Tibial nerve (tissue), 4 donors: ENCODE measurements at regions not wholly inside any gene's neighbourhood (a gene's known extent, or its start where the extent isn't known, plus 50 kb on each side); places are given as distances from the start of the nearest gene placed in this dataset.

Experiments used
- DNase-seq, 2 donors: peaks; one replicate each; pipeline ENCODE4 v3.0.0-alpha.2; 2019; ENCODE audit warnings: low spot score in 2 of 2
- H3K27ac ChIP-seq, 4 donors: fragments of 200-600 bp; sonication (generic) in 3 of 4; one replicate each; pipeline ENCODE4 v1.5.1; 2017 to 2019; ENCODE audit warnings: mild to moderate bottlenecking in 1 of 4
- H3K27me3 ChIP-seq, 2 donors: fragments of 200-600 bp; sonication (generic) in 1 of 2; one replicate each; pipeline versions ENCODE4 v1.5.1 to v1.6.0; 2017 to 2019
- H3K36me3 ChIP-seq, 3 donors: fragments of 200-600 bp; sonication (generic); one replicate each; pipeline ENCODE4 v1.5.1; 2018 to 2019
- H3K4me1 ChIP-seq, 4 donors: fragments of 200-600 bp; sonication (generic) in 3 of 4; one replicate each; pipeline ENCODE4 v1.5.1; 2017 to 2019
- H3K4me3 ChIP-seq, 4 donors: fragments of 200-600 bp; sonication (generic) in 3 of 4; one replicate each; pipeline ENCODE4 v1.5.1; 2017 to 2019; ENCODE audit warnings: mild to moderate bottlenecking in 1 of 4, moderate library complexity in 1 of 4
- H3K9me3 ChIP-seq, 4 donors: fragments of 200-600 bp; sonication (generic) in 3 of 4; one replicate each; pipeline ENCODE4 v1.5.1; 2017 to 2019
- CTCF ChIP-seq, 5 experiments: fragments of 200-600 bp in 3 of 5; fragments of 450-650 bp in 2 of 5; sonication (generic) in 3 of 5; IDR thresholded peaks; one replicate each; pipeline ENCODE4 v1.5.1; 2016 to 2019; ENCODE audit warnings: antibody characterized with exemption in 5 of 5, mild to moderate bottlenecking in 3 of 5, moderate library complexity in 2 of 5
- EP300 ChIP-seq, 2 donors: sonication (generic); formaldehyde crosslinking; IDR thresholded peaks; one replicate each; pipeline ENCODE4 v1.6.1; 2017; ENCODE audit warnings: antibody characterized with exemption in 2 of 2, mild to moderate bottlenecking in 1 of 2
- POLR2A ChIP-seq, 2 donors: fragments of 450-650 bp; IDR thresholded peaks; one replicate each; pipeline ENCODE4 v1.6.1; 2017; ENCODE audit warnings: antibody characterized with exemption in 2 of 2, mild to moderate bottlenecking in 2 of 2, moderate library complexity in 2 of 2
- WGBS, 2 donors: methylation state at CpG; one replicate each; pipeline ENCODE4 v1.1.5; 2018; 5-methylcytosine and 5-hydroxymethylcytosine counted together

- H3K36me3 ChIP-seq = no peaks in the 10 kb centered on the region
- WGBS, 2 donors = 85 to 88% methylated on average over 3 of the region's 3 CpGs
- no peak for TF ChIP-seq POLR2A (IDR thresholded peaks at IDR 0.05)
- TF ChIP-seq EP300 (IDR thresholded peaks at IDR 0.05) = peak in 1 of 2 donors; percentile 35
- no peak for TF ChIP-seq CTCF (IDR thresholded peaks at IDR 0.05)
- H3K4me3 ChIP-seq = no peak overlapping the region
- no peak overlapping the region for H3K27ac ChIP-seq
- H3K4me1 ChIP-seq = no peaks in the 10 kb centered on the region
- H3K27me3 ChIP-seq = no peaks in the 10 kb centered on the region
- no peaks in the 10 kb centered on the region for H3K9me3 ChIP-seq
- no peak for DNase-seq
Measured at GRCh38 chr10:114723991-114724715, 66.1 kb upstream of the ABLIM1 start.

GRCh38 chr10:114724716-114725106, 66.6 kb upstream of the ABLIM1 start:
- Histone ChIP-seq H3K9me3 (no peaks in the 10 kb centered on the region), H3K4me3 (no peak overlapping the region), H3K4me1 (no peaks in the 10 kb centered on the region), H3K27ac (no peak overlapping the region), H3K27me3 (no peaks in the 10 kb centered on the region), H3K36me3 (no peaks in the 10 kb centered on the region)
- 87 to 88% methylated on average over 3 of the region's 3 CpGs for WGBS, 2 donors
- DNase-seq = no peak
- TF ChIP-seq EP300 (IDR thresholded peaks at IDR 0.05) (no peak), CTCF (IDR thresholded peaks at IDR 0.05) (no peak), POLR2A (IDR thresholded peaks at IDR 0.05) (no peak)

GRCh38 chr10:114726820-114727271, 68.8 kb upstream of the ABLIM1 start:
- Histone ChIP-seq H3K4me3 (no peak overlapping the region), H3K36me3 (no peaks in the 10 kb centered on the region), H3K9me3 (no peaks in the 10 kb centered on the region), H3K27ac (no peak overlapping the region), H3K4me1 (no peaks in the 10 kb centered on the region), H3K27me3 (no peaks in the 10 kb centered on the region)
- no peak for TF ChIP-seq POLR2A (IDR thresholded peaks at IDR 0.05)
- TF ChIP-seq CTCF (IDR thresholded peaks at IDR 0.05) = no peak
- no peak for TF ChIP-seq EP300 (IDR thresholded peaks at IDR 0.05)
- WGBS, 2 donors = 85 to 88% methylated on average over 3 of the region's 3 CpGs
- no peak for DNase-seq

GRCh38 chr10:114728325-114728724, 70.2 kb upstream of the ABLIM1 start:
- no peak for DNase-seq
- H3K9me3 ChIP-seq = no peaks in the 10 kb centered on the region
- WGBS, 2 donors = 94 to 97% methylated on average over 4 of the region's 4 CpGs

More at GRCh38 chr10:114728325-114728724, 70.2 kb upstream of the ABLIM1 start:
- no peak for TF ChIP-seq EP300 (IDR thresholded peaks at IDR 0.05)
- TF ChIP-seq CTCF (IDR thresholded peaks at IDR 0.05) = no peak
- no peak for TF ChIP-seq POLR2A (IDR thresholded peaks at IDR 0.05)
- no peaks in the 10 kb centered on the region for H3K36me3 ChIP-seq
- no peaks in the 10 kb centered on the region for H3K27me3 ChIP-seq
- no peak overlapping the region for H3K4me3 ChIP-seq
- H3K27ac ChIP-seq = no peak overlapping the region
- no peaks in the 10 kb centered on the region for H3K4me1 ChIP-seq
